Loucy (cell line): ENCODE measurements at regions not wholly inside any gene's neighbourhood (a gene's known extent, or its start where the extent isn't known, plus 50 kb on each side); places are given as distances from the start of the nearest gene placed in this dataset.

ENCODE experiments used
- CTCF ChIP-seq: fragments of 200-600 bp; sonication (generic); conservative IDR thresholded peaks from 2 replicates; pipeline ENCODE4 v1.5.1; 2014; ENCODE audit warnings: mild to moderate bottlenecking, antibody characterized with exemption, low read length
- EZH2phosphoT487 ChIP-seq: fragments of 200-600 bp; IDR thresholded peaks from 2 replicates; pipeline ENCODE4 v1.6.1; 2018; ENCODE audit warnings: antibody characterized with exemption, mild to moderate bottlenecking, moderate library complexity, borderline replicate concordance

- no peak for TF ChIP-seq CTCF
- no peak for TF ChIP-seq EZH2phosphoT487
Observed at GRCh38 chr14:36243183-36243582, 66.7 kb upstream of the PTCSC3 start.
